Testis (tissue), 2 donors: ENCODE measurements at regions not wholly inside any gene's neighbourhood (a gene's known extent, or its start where the extent isn't known, plus 50 kb on each side); places are given as distances from the start of the nearest gene placed in this dataset.
"Not testable (repeated sequence)": the region's sequence is repeated elsewhere in the genome, so short reads cannot be mapped to it uniquely, and the experiment has no call there.

Experiments
- DNase-seq: peaks from one replicate; pipeline ENCODE4 v3.0.0-alpha.2; 2019
- H3K27ac ChIP-seq, 2 donors: fragments of 200-600 bp; sonication (generic); one replicate each; pipeline ENCODE4 v1.5.1; 2019
- H3K27me3 ChIP-seq: fragments of 200-600 bp; sonication (generic); one replicate; pipeline ENCODE4 v1.5.1; 2019
- H3K36me3 ChIP-seq: fragments of 200-600 bp; sonication (generic); one replicate; pipeline ENCODE4 v1.5.1; 2017; ENCODE audit warnings: low read depth; ENCODE audit errors: missing control alignments
- H3K4me1 ChIP-seq: fragments of 200-600 bp; sonication (generic); one replicate; pipeline ENCODE4 v1.5.1; 2019
- H3K4me3 ChIP-seq, 2 donors: fragments of 200-600 bp; sonication (generic); one replicate each; pipeline ENCODE4 v1.5.1; 2017 to 2019
- H3K9me3 ChIP-seq: fragments of 200-600 bp; sonication (generic); one replicate; pipeline ENCODE4 v1.5.1; 2017
- POLR2A ChIP-seq: fragments of 450-650 bp; IDR thresholded peaks from one replicate; pipeline ENCODE4 v1.6.1; 2017; ENCODE audit warnings: antibody characterized with exemption, mild to moderate bottlenecking, moderate library complexity
- WGBS, 2 donors: methylation state at CpG; one replicate each; pipeline ENCODE4 v1.1.5; 2018; 5-methylcytosine and 5-hydroxymethylcytosine counted together
- intact Hi-C: fragments of 100-400 bp; cut with DNase I; formaldehyde crosslinking; loops from one replicate; pipeline ENCODE4 v1.15.1; 2023; ENCODE audit warnings: low total_unique reads
- TF ChIP-seq, protein P1 (sequence below), 3 experiments: fragments of 450-650 bp in 2 of 3; fragments of 200-600 bp in 1 of 3; sonication (generic) in 1 of 3; IDR thresholded peaks; one replicate each; pipeline ENCODE4 v1.5.1; 2016 to 2019; ENCODE audit warnings: antibody characterized with exemption in 3 of 3, mild to moderate bottlenecking in 2 of 3, moderate library complexity in 1 of 3

DNA sequence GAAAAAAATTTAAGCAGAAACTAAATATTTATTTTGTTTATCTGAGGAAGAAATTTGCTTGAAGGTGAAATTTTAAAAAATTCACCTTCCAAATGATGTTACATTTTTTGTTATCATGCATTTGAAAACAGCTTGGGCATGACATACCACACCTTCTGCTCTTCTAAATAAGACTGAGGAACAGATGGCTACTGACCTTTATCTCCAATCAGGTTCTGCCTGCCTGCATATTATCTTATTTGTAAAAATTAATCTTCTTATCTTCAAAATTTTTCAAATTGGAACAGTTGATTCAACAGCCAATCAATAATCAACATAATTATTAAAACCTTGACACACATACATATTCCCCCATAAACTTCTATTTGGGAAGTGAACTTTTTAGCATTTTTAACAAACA, 641.8 kb upstream of the ZNF385D start:
- Histone ChIP-seq H3K27me3 (no peaks in the 10 kb centered on the region), H3K4me1 (no peaks in the 10 kb centered on the region), H3K9me3 (no peaks in the 10 kb centered on the region), H3K27ac (no peak overlapping the region), H3K4me3 (no peak overlapping the region), H3K36me3 (no peaks in the 10 kb centered on the region)
- no peak for DNase-seq
- TF ChIP-seq, protein P1, sequence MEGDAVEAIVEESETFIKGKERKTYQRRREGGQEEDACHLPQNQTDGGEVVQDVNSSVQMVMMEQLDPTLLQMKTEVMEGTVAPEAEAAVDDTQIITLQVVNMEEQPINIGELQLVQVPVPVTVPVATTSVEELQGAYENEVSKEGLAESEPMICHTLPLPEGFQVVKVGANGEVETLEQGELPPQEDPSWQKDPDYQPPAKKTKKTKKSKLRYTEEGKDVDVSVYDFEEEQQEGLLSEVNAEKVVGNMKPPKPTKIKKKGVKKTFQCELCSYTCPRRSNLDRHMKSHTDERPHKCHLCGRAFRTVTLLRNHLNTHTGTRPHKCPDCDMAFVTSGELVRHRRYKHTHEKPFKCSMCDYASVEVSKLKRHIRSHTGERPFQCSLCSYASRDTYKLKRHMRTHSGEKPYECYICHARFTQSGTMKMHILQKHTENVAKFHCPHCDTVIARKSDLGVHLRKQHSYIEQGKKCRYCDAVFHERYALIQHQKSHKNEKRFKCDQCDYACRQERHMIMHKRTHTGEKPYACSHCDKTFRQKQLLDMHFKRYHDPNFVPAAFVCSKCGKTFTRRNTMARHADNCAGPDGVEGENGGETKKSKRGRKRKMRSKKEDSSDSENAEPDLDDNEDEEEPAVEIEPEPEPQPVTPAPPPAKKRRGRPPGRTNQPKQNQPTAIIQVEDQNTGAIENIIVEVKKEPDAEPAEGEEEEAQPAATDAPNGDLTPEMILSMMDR (IDR thresholded peaks at IDR 0.05): no peak
- no peak for TF ChIP-seq POLR2A
- intact Hi-C loops: no loop called here

- no peaks in the 10 kb centered on the region for H3K4me1 ChIP-seq
- no peaks in the 10 kb centered on the region for H3K27me3 ChIP-seq
- H3K27ac ChIP-seq: no peak overlapping the region
- no peaks in the 10 kb centered on the region for H3K9me3 ChIP-seq
- WGBS, 2 donors: 71 to 75% methylated on average over 4 of the region's 4 CpGs
- no peak overlapping the region for H3K4me3 ChIP-seq
- no peak for TF ChIP-seq POLR2A
- TF ChIP-seq, protein P1 (IDR thresholded peaks at IDR 0.05): no peak
- no peaks in the 10 kb centered on the region for H3K36me3 ChIP-seq
- no peak for DNase-seq
- intact Hi-C loops: no loop called here
These were observed 648.6 kb upstream of the ZNF385D start for GRCh38 chr3:22399566-22399965.

DNA sequence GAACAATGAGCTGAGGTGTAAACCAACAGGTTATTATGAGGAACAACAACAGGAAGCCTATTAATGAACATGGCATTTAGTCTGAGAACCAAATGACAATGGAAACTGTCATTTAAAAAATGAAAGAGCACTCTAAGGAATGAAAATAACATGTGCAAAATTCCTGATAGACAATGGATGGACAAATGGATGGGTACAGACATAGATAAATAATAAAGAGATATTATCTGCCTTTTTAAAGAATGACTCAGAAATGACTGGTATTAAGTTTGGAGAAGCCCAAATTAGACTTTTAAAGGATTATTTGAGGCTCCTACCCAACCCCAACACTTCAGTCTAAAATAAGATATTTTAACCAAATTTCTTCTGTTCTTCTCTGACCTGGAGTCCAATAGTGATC, 650.5 kb upstream of the ZNF385D start:
- H3K36me3 ChIP-seq: no peaks in the 10 kb centered on the region
- no peak overlapping the region for H3K4me3 ChIP-seq
- intact Hi-C loops: no loop called here
- no peaks in the 10 kb centered on the region for H3K9me3 ChIP-seq
- no peak for DNase-seq
- H3K4me1 ChIP-seq: no peaks in the 10 kb centered on the region
- TF ChIP-seq POLR2A: no peak
- TF ChIP-seq, protein P1 (IDR thresholded peaks at IDR 0.05): no peak
- no peaks in the 10 kb centered on the region for H3K27me3 ChIP-seq
- no peak overlapping the region for H3K27ac ChIP-seq

GRCh38 chr3:22414239-22414638, 663.2 kb upstream of the ZNF385D start:
- no peaks in the 10 kb centered on the region for H3K9me3 ChIP-seq
- 93 to 96% methylated on average over 3 of the region's 3 CpGs for WGBS, 2 donors
- intact Hi-C loops: no loop called here
- TF ChIP-seq POLR2A: no peak
- TF ChIP-seq, protein P1 (IDR thresholded peaks at IDR 0.05): no peak
- no peak overlapping the region for H3K4me3 ChIP-seq
- H3K4me1 ChIP-seq: no peaks in the 10 kb centered on the region
- DNase-seq: no peak
- no peaks in the 10 kb centered on the region for H3K36me3 ChIP-seq
- no peak overlapping the region for H3K27ac ChIP-seq
- H3K27me3 ChIP-seq: no peaks in the 10 kb centered on the region

DNA sequence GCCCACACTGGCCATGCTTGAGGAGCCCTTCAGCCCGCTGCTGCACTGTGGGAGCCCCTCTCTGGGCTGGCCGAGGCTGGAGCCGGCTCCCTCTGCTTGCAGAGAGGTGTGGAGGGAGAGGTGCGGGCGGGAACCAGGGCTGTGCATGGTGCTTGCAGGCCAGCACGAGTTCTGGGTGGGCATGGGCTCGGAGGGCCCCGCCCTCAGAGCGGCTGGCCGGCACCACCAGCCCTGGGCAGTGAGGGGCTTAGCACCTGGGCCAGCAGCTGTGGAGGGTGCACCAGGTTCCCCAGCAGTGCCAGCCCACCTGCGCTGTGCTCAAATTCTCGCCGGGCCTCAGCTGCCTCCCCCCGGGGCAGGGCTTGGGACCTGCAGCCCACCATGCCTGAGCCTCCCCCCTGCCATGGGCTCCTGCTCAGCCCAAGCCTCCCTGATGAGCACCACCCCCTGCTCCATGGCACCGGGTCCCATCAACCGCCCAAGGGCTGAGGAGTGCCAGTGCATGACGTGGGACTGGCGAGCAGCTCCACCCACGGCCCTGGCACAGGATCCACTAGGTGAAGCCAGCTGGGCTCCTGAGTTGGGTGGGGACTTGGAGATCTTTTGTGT, 665.9 kb upstream of the ZNF385D start:
- H3K27ac ChIP-seq, DNase-seq, H3K36me3 ChIP-seq, H3K9me3 ChIP-seq, H3K4me1 ChIP-seq, H3K4me3 ChIP-seq, H3K27me3 ChIP-seq, intact Hi-C loops: not testable (repeated sequence)
- 75 to 83% methylated on average over 10 to 16 of the region's 19 CpGs for WGBS, 2 donors
